Astrocyte (in vitro differentiated cells and primary cell): ENCODE measurements at regions not wholly inside any gene's neighbourhood (a gene's known extent, or its start where the extent isn't known, plus 50 kb on each side); places are given as distances from the start of the nearest gene placed in this dataset.

ENCODE experiments used
- DNase-seq: peaks from one replicate; pipeline ENCODE4 v3.0.0-alpha.2; 2010; ENCODE audit warnings: low read depth
- FAIRE-seq: peaks from 2 replicates; lab custom pipeline; 2011; peaks lifted over from hg19 to GRCh38; lab: Jason Lieb, UNC
- H2AFZ ChIP-seq: 2 replicates; pipeline ENCODE4 v1.6.0; 2012; ENCODE audit warnings: low read depth, low read length, inconsistent platforms
- H3K27ac ChIP-seq: 2 replicates; pipeline ENCODE4 v1.5.1; 2011; ENCODE audit warnings: low read depth, low read length, inconsistent platforms
- H3K27me3 ChIP-seq: 2 replicates; pipeline ENCODE4 v1.6.0; 2011; ENCODE audit warnings: low read length, inconsistent platforms; ENCODE audit not compliant: insufficient read depth
- H3K36me3 ChIP-seq: 2 replicates; pipeline ENCODE4 v1.5.1; 2011; ENCODE audit warnings: low read length, inconsistent platforms; ENCODE audit not compliant: insufficient read depth
- H3K4me1 ChIP-seq: 2 replicates; pipeline ENCODE4 v1.5.1; 2011; ENCODE audit warnings: low read length, inconsistent platforms; ENCODE audit not compliant: insufficient read depth
- H3K4me2 ChIP-seq: 2 replicates; pipeline ENCODE4 v1.6.0; 2012; ENCODE audit warnings: low read length, inconsistent platforms
- H3K4me3 ChIP-seq: 2 replicates; pipeline ENCODE4 v1.5.1; 2011; ENCODE audit warnings: low read depth, mild to moderate bottlenecking, low read length, inconsistent platforms; ENCODE audit not compliant: insufficient read depth
- H3K79me2 ChIP-seq: 2 replicates; pipeline ENCODE4 v1.6.0; 2012; ENCODE audit warnings: mild to moderate bottlenecking, low read length, inconsistent platforms; ENCODE audit not compliant: insufficient read depth
- H3K9ac ChIP-seq: 2 replicates; pipeline ENCODE4 v1.6.0; 2012; ENCODE audit warnings: mild to moderate bottlenecking, low read length, inconsistent platforms
- H3K9me3 ChIP-seq: 2 replicates; pipeline ENCODE4 v1.5.1; 2012; ENCODE audit warnings: low read depth, mild to moderate bottlenecking, low read length, inconsistent platforms; ENCODE audit not compliant: insufficient read depth
- H4K20me1 ChIP-seq: 2 replicates; pipeline ENCODE4 v1.6.0; 2012; ENCODE audit warnings: low read length, inconsistent platforms; ENCODE audit not compliant: insufficient read depth
- H3K27ac Mint-ChIP-seq: one replicate; pipeline ENCODE4 v1.8.0; 2021; ENCODE audit warnings: mild to moderate bottlenecking, mixed read lengths; ENCODE audit not compliant: unreplicated experiment
- H3K27me3 Mint-ChIP-seq: one replicate; pipeline ENCODE4 v1.8.0; 2021; ENCODE audit warnings: low read depth, mixed read lengths; ENCODE audit not compliant: unreplicated experiment
- H3K36me3 Mint-ChIP-seq: one replicate; pipeline ENCODE4 v1.8.0; 2021; ENCODE audit warnings: low read depth, mixed read lengths; ENCODE audit not compliant: unreplicated experiment
- H3K4me1 Mint-ChIP-seq: one replicate; pipeline ENCODE4 v1.8.0; 2021; ENCODE audit warnings: low read depth, mixed read lengths; ENCODE audit not compliant: unreplicated experiment
- H3K4me3 Mint-ChIP-seq: one replicate; pipeline ENCODE4 v1.8.0; 2021; ENCODE audit warnings: mild to moderate bottlenecking, moderate library complexity, mixed read lengths; ENCODE audit not compliant: unreplicated experiment
- H3K9me3 Mint-ChIP-seq: one replicate; pipeline ENCODE4 v1.8.0; 2021; ENCODE audit warnings: mild to moderate bottlenecking, mixed read lengths; ENCODE audit not compliant: unreplicated experiment
- CTCF ChIP-seq: IDR thresholded peaks from 2 replicates; pipeline ENCODE4 v1.5.1; 2011; ENCODE audit warnings: low read depth, mild to moderate bottlenecking, inconsistent platforms, low read length, moderate library complexity; ENCODE audit not compliant: insufficient read depth
- EZH2 ChIP-seq: IDR thresholded peaks from 2 replicates; pipeline ENCODE4 v1.6.1; 2012; ENCODE audit warnings: mild to moderate bottlenecking, low read length, inconsistent platforms; ENCODE audit not compliant: insufficient read depth

DNA sequence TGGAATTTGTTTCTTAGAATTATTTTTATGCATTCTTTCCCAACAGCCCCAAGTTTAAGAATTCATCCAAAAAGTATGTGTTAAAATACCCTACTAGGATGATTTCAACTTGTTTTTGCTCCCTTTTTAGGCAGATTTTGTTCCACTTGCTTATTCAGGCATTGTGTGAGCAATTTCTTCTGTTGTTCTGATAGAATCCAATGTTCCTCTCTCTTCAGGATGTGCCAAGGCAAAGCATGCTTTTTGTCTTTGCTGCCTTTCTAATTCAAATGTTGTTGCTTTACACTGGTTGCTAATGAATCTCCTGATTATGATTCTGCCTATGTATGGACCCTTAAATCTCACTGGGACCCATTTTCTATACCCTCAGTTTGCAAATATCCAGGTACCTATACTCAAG, 131.2 kb upstream of the ARHGAP42 start:
- DNase-seq (no peak), FAIRE-seq (no peak)
- Mint-ChIP-seq H3K27me3 (no peaks in the 10 kb centered on the region), H3K27ac (no peak overlapping the region), H3K4me3 (no peak overlapping the region), H3K36me3 (no peaks in the 10 kb centered on the region), H3K4me1 (peaks cover 13% of the 10 kb centered on the region), H3K9me3 (no peaks in the 10 kb centered on the region)
- Histone ChIP-seq H3K9ac (no peak overlapping the region), H3K4me3 (no peak overlapping the region), H3K4me2 (no peak overlapping the region), H3K36me3 (no peaks in the 10 kb centered on the region), H3K27ac (no peak overlapping the region), H2AFZ (no peak overlapping the region), H3K27me3 (no peaks in the 10 kb centered on the region), H3K79me2 (no peaks in the 10 kb centered on the region), H3K9me3 (no peaks in the 10 kb centered on the region), H3K4me1 (peaks cover 7% of the 10 kb centered on the region), H4K20me1 (no peaks in the 10 kb centered on the region)
- no peak for TF ChIP-seq EZH2
- no peak for TF ChIP-seq CTCF

DNA sequence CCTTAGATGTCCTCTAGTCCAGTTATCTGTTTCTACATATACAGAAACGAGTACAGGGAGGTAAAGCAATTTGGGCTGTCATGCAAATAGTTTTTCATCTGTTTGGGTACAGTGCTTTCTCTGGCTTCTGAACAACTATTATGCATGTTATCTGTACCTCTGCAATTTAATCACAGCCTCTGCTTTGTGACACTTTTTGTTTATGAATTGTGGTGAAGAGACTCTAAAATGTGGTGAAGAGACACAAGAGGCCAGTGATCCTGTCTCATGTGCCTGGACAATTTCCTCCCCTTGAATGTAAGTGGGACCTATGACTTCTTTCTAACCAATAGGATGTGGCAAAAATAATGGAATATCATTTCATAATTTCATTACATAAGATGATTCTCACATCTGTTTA, 130.3 kb upstream of the ARHGAP42 start:
- Histone ChIP-seq H4K20me1 (no peaks in the 10 kb centered on the region), H3K36me3 (no peaks in the 10 kb centered on the region), H3K9me3 (no peaks in the 10 kb centered on the region), H3K4me2 (no peak overlapping the region), H3K4me1 (peaks cover 13% of the 10 kb centered on the region), H3K79me2 (no peaks in the 10 kb centered on the region), H3K9ac (no peak overlapping the region), H2AFZ (no peak overlapping the region), H3K27me3 (no peaks in the 10 kb centered on the region), H3K27ac (no peak overlapping the region), H3K4me3 (no peak overlapping the region)
- Mint-ChIP-seq H3K27me3 (no peaks in the 10 kb centered on the region), H3K4me1 (peaks cover 18% of the 10 kb centered on the region), H3K4me3 (no peak overlapping the region), H3K27ac (no peak overlapping the region), H3K9me3 (no peaks in the 10 kb centered on the region), H3K36me3 (no peaks in the 10 kb centered on the region)
- no peak for DNase-seq
- TF ChIP-seq EZH2 = no peak
- no peak for TF ChIP-seq CTCF
- no peak for FAIRE-seq

- Mint-ChIP-seq H3K36me3 (no peaks in the 10 kb centered on the region), H3K9me3 (no peaks in the 10 kb centered on the region), H3K27me3 (no peaks in the 10 kb centered on the region), H3K4me3 (no peak overlapping the region), H3K4me1 (peaks cover 29% of the 10 kb centered on the region), H3K27ac (no peak overlapping the region)
- no peaks in the 10 kb centered on the region for H3K9me3 ChIP-seq
- TF ChIP-seq CTCF (no peak), EZH2 (no peak)
- H3K79me2 ChIP-seq = no peaks in the 10 kb centered on the region
- H3K4me2 ChIP-seq = no peak overlapping the region
- FAIRE-seq = no peak
- H3K27ac ChIP-seq = no peak overlapping the region
- peaks cover 23% of the 10 kb centered on the region for H3K4me1 ChIP-seq
- H3K9ac ChIP-seq = no peak overlapping the region
- no peak overlapping the region for H2AFZ ChIP-seq
- H3K4me3 ChIP-seq = no peak overlapping the region
- no peaks in the 10 kb centered on the region for H4K20me1 ChIP-seq
- H3K27me3 ChIP-seq = no peaks in the 10 kb centered on the region
- no peaks in the 10 kb centered on the region for H3K36me3 ChIP-seq
- peak; percentile 60 for DNase-seq
These were observed 129.1 kb upstream of the ARHGAP42 start for GRCh38 chr11:100557830-100558611.
